AG04449 (cell line): ENCODE measurements at regions not wholly inside any gene's neighbourhood (a gene's known extent, or its start where the extent isn't known, plus 50 kb on each side); places are given as distances from the start of the nearest gene placed in this dataset.
"Not testable (repeated sequence)": the region's sequence is repeated elsewhere in the genome, so short reads cannot be mapped to it uniquely, and the experiment has no call there.

ENCODE experiments used
- CTCF ChIA-PET: fragments of 350-600 bp; formaldehyde crosslinking; extraction: SDS; loops from one replicate; lab custom pipeline; 2021; ENCODE audit warnings: antibody characterized with exemption; lab: Yijun Ruan, JAX
- POLR2A ChIA-PET: fragments of 400-600, 350-600 bp; formaldehyde crosslinking; extraction: SDS; loops from one replicate; lab custom pipeline; 2020; ENCODE audit warnings: antibody characterized with exemption, inconsistent platforms; lab: Yijun Ruan, JAX
- DNase-seq: peaks from one replicate; pipeline ENCODE4 v3.0.0-alpha.2; 2010; ENCODE audit warnings: low read depth, low spot score
- H3K4me3 ChIP-seq: 2 replicates; pipeline ENCODE4 v1.5.1; 2011; ENCODE audit warnings: low read depth, mild to moderate bottlenecking, control low read depth, low read length
- CTCF ChIP-seq: IDR thresholded peaks from one replicate; pipeline ENCODE4 v1.5.1; 2011; ENCODE audit warnings: mild to moderate bottlenecking, moderate library complexity, low read length, control low read depth, inconsistent platforms; ENCODE audit not compliant: insufficient read depth; ENCODE audit errors: missing control alignments

DNA sequence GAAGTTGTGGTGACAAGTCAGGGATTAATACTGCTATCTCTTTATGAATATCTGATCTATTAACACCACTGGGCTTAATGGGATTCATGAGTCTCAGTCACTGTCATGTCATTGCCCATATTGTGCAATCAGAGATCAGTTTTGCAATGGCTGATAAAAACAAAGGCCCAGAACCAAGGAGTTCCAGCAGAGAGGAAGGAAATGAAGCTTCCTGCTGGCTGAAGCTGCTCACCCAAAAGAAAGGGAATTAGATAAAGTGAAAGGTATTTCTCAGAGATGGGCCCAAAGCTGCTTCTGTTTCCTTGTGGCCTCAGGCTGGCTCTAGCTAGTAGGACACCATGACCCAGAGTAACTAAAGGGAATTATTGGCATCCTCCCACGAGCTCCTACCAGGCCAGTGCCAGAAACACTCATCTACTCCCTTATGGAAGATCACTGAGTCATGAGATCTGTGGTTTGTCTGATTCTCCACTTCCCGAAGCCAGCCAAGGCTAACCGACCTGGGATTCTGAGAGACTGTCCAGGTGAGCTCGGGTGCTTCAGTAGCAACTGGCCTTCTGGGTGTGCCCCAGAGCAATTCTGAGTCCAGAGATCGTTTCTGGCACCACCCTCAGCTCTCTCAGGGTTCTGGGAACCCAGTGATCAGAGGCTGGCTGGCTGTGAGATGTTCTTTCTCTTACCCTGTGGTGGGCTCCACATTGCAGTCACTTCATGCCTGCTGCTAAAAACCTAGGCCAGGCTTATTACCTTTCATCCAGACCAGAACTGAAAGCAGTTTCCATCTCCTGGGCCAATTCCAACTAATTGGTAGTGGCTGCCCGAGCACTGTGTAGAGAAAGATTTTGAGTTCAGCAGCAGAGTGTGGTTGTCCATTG is 129.5 kb upstream of the PELI1 start:
- POLR2A ChIA-PET = no interaction called here
- H3K4me3 ChIP-seq = no peak overlapping the region
- DNase-seq = no peak
- CTCF ChIA-PET = interaction anchor here (0.7 to 1.5 kb wide), 3 partner anchors 9 to 224 kb away, joined by 3 to 4 read pairs (median 4); no protein-coding TSS in a partner anchor
- no peak for TF ChIP-seq CTCF

GRCh38 chr2:64274399-64275173 is 130.4 kb upstream of the PELI1 start:
- no peak for DNase-seq
- CTCF ChIA-PET = interaction anchor here (0.8 to 2.7 kb wide), 4 partner anchors 7 to 225 kb away, joined by 3 to 13 read pairs (median 4); no protein-coding TSS in a partner anchor
- H3K4me3 ChIP-seq = no peak overlapping the region
- no peak for TF ChIP-seq CTCF
- POLR2A ChIA-PET = no interaction called here

- DNase-seq = no peak
- TF ChIP-seq CTCF = no peak
- ChIA-PET CTCF (interaction anchor here (1.8 to 2.7 kb wide), 2 partner anchors 8 to 226 kb away, joined by 5 to 13 read pairs; no protein-coding TSS in a partner anchor), POLR2A (no interaction called here)
- H3K4me3 ChIP-seq = no peak overlapping the region
Observed at GRCh38 chr2:64275174-64275466, 130.9 kb upstream of the PELI1 start.

DNA sequence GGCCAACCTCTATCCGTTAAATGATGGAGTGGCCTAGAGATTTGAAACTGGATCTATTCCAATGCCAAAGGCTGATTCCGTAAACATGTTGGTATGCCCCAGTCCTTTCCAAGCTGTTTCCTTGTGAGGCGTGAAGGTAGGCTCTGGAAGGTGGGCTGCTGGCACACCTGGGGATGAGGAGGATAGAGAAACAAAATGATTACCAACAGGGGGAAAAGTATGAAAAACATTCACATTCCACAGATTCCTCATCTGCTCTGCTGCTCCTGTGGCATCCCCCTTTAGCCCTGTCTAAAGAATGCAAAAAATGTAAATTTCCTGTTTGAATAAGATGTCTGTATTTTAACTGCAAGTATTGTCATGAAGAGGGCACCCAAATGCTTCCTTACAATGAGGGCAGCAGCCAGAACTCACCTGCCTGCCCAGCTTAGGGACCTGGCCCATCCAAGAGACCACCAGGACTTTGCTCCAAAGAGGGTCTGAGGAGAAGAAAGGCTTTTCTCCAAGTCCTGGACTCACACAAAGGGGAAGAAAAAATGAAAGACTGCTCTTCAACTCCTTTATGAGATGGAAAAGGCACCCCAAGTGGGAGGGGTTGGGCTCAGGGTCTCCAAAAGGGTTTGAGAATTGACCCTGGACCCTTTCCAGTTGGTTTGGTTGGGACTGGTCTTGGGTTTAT is 132.3 kb upstream of the PELI1 start:
- ChIA-PET CTCF (interaction anchor here (0.6 to 2.7 kb wide), 5 partner anchors 9 to 227 kb away, joined by 3 to 13 read pairs (median 4); no protein-coding TSS in a partner anchor), POLR2A (no interaction called here)
- TF ChIP-seq CTCF = no peak
- no peak overlapping the region for H3K4me3 ChIP-seq
- DNase-seq = no peak

GRCh38 chr2:64277101-64277849 is 133.1 kb upstream of the PELI1 start:
- CTCF ChIA-PET = interaction anchor here (0.6 to 2.7 kb wide), 4 partner anchors 10 to 219 kb away, joined by 3 to 13 read pairs (median 4); no protein-coding TSS in a partner anchor
- DNase-seq = no peak
- POLR2A ChIA-PET = no interaction called here
- TF ChIP-seq CTCF = no peak
- no peak overlapping the region for H3K4me3 ChIP-seq

- H3K4me3 ChIP-seq, POLR2A ChIA-PET, DNase-seq, CTCF ChIA-PET: not testable (repeated sequence)
Observed at GRCh38 chr2:64280812-64281211, 136.6 kb upstream of the PELI1 start.
